Uterus (tissue), 3 donors: ENCODE measurements at regions not wholly inside any gene's neighbourhood (a gene's known extent, or its start where the extent isn't known, plus 50 kb on each side); places are given as distances from the start of the nearest gene placed in this dataset.

ENCODE experiments used
- DNase-seq, 2 donors: peaks; one replicate each; pipeline ENCODE4 v3.0.0-alpha.2; 2019 to 2020
- H3K27ac ChIP-seq, 2 donors: fragments of 200-600 bp; sonication (generic); 1 replicate in 1 of 2; 2 replicates in 1 of 2; pipeline ENCODE4 v1.5.1; 2016 to 2018
- H3K27me3 ChIP-seq, 2 donors: fragments of 200-600 bp; sonication (generic); one replicate each; pipeline ENCODE4 v1.5.1; 2018 to 2019; ENCODE audit warnings: control low read depth in 1 of 2
- H3K36me3 ChIP-seq, 2 donors: fragments of 200-600 bp; sonication (generic); one replicate each; pipeline ENCODE4 v1.5.1; 2019; ENCODE audit warnings: control low read depth in 1 of 2
- H3K4me1 ChIP-seq, 2 donors: fragments of 200-600 bp; sonication (generic); one replicate each; pipeline ENCODE4 v1.5.1; 2018 to 2019; ENCODE audit warnings: control low read depth in 1 of 2
- H3K4me3 ChIP-seq, 2 donors: fragments of 200-600 bp; sonication (generic); 1 replicate in 1 of 2; 2 replicates in 1 of 2; pipeline ENCODE4 v1.5.1; 2018 to 2019; ENCODE audit warnings: mild to moderate bottlenecking in 1 of 2
- H3K9me3 ChIP-seq, 2 donors: fragments of 200-600 bp; sonication (generic); one replicate each; pipeline ENCODE4 v1.5.1; 2019; ENCODE audit warnings: control low read depth in 1 of 2
- CTCF ChIP-seq, 4 experiments: fragments of 200-600 bp in 2 of 4; fragments of 450-650 bp in 2 of 4; sonication (generic) in 2 of 4; IDR thresholded peaks; one replicate each; pipeline ENCODE4 v1.5.1; 2016 to 2019; ENCODE audit warnings: antibody characterized with exemption in 4 of 4, mild to moderate bottlenecking in 2 of 4, moderate library complexity in 1 of 4
- POLR2A ChIP-seq, 2 donors: fragments of 450-650 bp; IDR thresholded peaks; one replicate each; pipeline ENCODE4 v1.6.1; 2016; ENCODE audit warnings: antibody characterized with exemption in 2 of 2, mild to moderate bottlenecking in 1 of 2, moderate library complexity in 1 of 2
- intact Hi-C: fragments of 100-400 bp; cut with DNase I; formaldehyde crosslinking; loops from one replicate; pipeline ENCODE4 v1.15.1; 2023; ENCODE audit warnings: low total_unique reads
- donor health status: DM: yes; HTN: yes; CAD: no.

GRCh38 chr2:134189009-134189720 lies 64.7 kb upstream of the MGAT5 start:
- H3K27ac ChIP-seq, result no peak overlapping the region
- DNase-seq, result no peak
- no peak overlapping the region for H3K4me3 ChIP-seq
- TF ChIP-seq POLR2A (IDR thresholded peaks at IDR 0.05) (no peak), CTCF (IDR thresholded peaks at IDR 0.05) (no peak)
- H3K9me3 ChIP-seq, result no peaks in the 10 kb centered on the region
- H3K36me3 ChIP-seq, result no peaks in the 10 kb centered on the region
- intact Hi-C loops, result no loop called here
- no peaks in the 10 kb centered on the region for H3K4me1 ChIP-seq
- no peaks in the 10 kb centered on the region for H3K27me3 ChIP-seq

GRCh38 chr2:134190062-134190806 lies 63.6 kb upstream of the MGAT5 start:
- TF ChIP-seq POLR2A (IDR thresholded peaks at IDR 0.05), result no peak
- TF ChIP-seq CTCF (IDR thresholded peaks at IDR 0.05), result no peak
- Histone ChIP-seq H3K4me3 (no peak overlapping the region), H3K27ac (no peak overlapping the region), H3K36me3 (no peaks in the 10 kb centered on the region), H3K27me3 (no peaks in the 10 kb centered on the region), H3K4me1 (no peaks in the 10 kb centered on the region), H3K9me3 (no peaks in the 10 kb centered on the region)
- intact Hi-C loops, result no loop called here
- no peak for DNase-seq

- H3K4me1 ChIP-seq, result no peaks in the 10 kb centered on the region
- no peak overlapping the region for H3K4me3 ChIP-seq
- TF ChIP-seq POLR2A (IDR thresholded peaks at IDR 0.05) (no peak), CTCF (IDR thresholded peaks at IDR 0.05) (no peak)
- H3K9me3 ChIP-seq, result no peaks in the 10 kb centered on the region
- intact Hi-C loops, result no loop called here
- no peaks in the 10 kb centered on the region for H3K36me3 ChIP-seq
- no peaks in the 10 kb centered on the region for H3K27me3 ChIP-seq
- H3K27ac ChIP-seq, result no peak overlapping the region
- DNase-seq, result no peak
These were observed 63.1 kb upstream of the MGAT5 start for GRCh38 chr2:134190807-134191203.

- intact Hi-C loops, result no loop called here
- H3K36me3 ChIP-seq, result no peaks in the 10 kb centered on the region
- no peak for TF ChIP-seq POLR2A (IDR thresholded peaks at IDR 0.05)
- TF ChIP-seq CTCF (IDR thresholded peaks at IDR 0.05), result no peak
These were observed 62.0 kb upstream of the MGAT5 start for GRCh38 chr2:134191835-134192234.

GRCh38 chr2:134193006-134193405 lies 60.9 kb upstream of the MGAT5 start:
- Histone ChIP-seq H3K4me3 (no peak overlapping the region), H3K4me1 (no peaks in the 10 kb centered on the region), H3K9me3 (no peaks in the 10 kb centered on the region), H3K27ac (no peak overlapping the region), H3K36me3 (no peaks in the 10 kb centered on the region), H3K27me3 (no peaks in the 10 kb centered on the region)
- DNase-seq, result no peak
- intact Hi-C loops, result no loop called here
- TF ChIP-seq POLR2A (IDR thresholded peaks at IDR 0.05) (no peak), CTCF (IDR thresholded peaks at IDR 0.05) (no peak)

More at GRCh38 chr2:134191835-134192234, 62.0 kb upstream of the MGAT5 start:
- Histone ChIP-seq H3K4me1 (no peaks in the 10 kb centered on the region), H3K9me3 (no peaks in the 10 kb centered on the region), H3K4me3 (no peak overlapping the region), H3K27me3 (no peaks in the 10 kb centered on the region), H3K27ac (no peak overlapping the region)
- DNase-seq, result no peak
